H1 (cell line): ENCODE measurements at regions not wholly inside any gene's neighbourhood (a gene's known extent, or its start where the extent isn't known, plus 50 kb on each side); places are given as distances from the start of the nearest gene placed in this dataset.

Source experiments
- BACH1 ChIP-seq: IDR thresholded peaks from 2 replicates; pipeline ENCODE4 v1.6.1; 2012; ENCODE audit warnings: low read length, improper control_type of control experiment
- CTBP2 ChIP-seq: IDR thresholded peaks from 2 replicates; pipeline ENCODE4 v1.7.0; 2011; ENCODE audit warnings: borderline replicate concordance, mild to moderate bottlenecking, moderate library complexity, mixed read lengths, low read length; ENCODE audit not compliant: insufficient read depth, insufficient read length
- EGR1 ChIP-seq: IDR thresholded peaks from 2 replicates; pipeline ENCODE4 v1.6.1; 2011; ENCODE audit warnings: low read depth, low read length, borderline replicate concordance
- GABPA ChIP-seq: IDR thresholded peaks from 2 replicates; pipeline ENCODE4 v1.6.1; 2011; ENCODE audit warnings: mild to moderate bottlenecking, low read length, moderate library complexity, borderline replicate concordance; ENCODE audit not compliant: insufficient read depth
- GTF2F1 ChIP-seq: IDR thresholded peaks from 2 replicates; pipeline ENCODE4 v1.6.1; 2012; ENCODE audit warnings: low read depth, low read length, improper control_type of control experiment, borderline replicate concordance
- JUN ChIP-seq: IDR thresholded peaks from 2 replicates; pipeline ENCODE4 v1.6.1; 2011; ENCODE audit warnings: low read depth, mild to moderate bottlenecking, improper control_type of control experiment, low read length
- POLR2AphosphoS5 ChIP-seq: IDR thresholded peaks from 2 replicates; pipeline ENCODE4 v1.6.1; 2011; ENCODE audit warnings: low read depth, low read length
- POU5F1 ChIP-seq: IDR thresholded peaks from 2 replicates; pipeline ENCODE4 v1.6.1; 2011; ENCODE audit warnings: low read depth, mild to moderate bottlenecking, low read length, moderate library complexity
- RFX5 ChIP-seq: IDR thresholded peaks from 2 replicates; pipeline ENCODE4 v1.6.1; 2011; ENCODE audit warnings: low read depth, low read length, improper control_type of control experiment, borderline replicate concordance
- RXRA ChIP-seq: IDR thresholded peaks from 2 replicates; pipeline ENCODE4 v1.6.1; 2011; ENCODE audit warnings: low read depth, mild to moderate bottlenecking, low read length, moderate library complexity; ENCODE audit not compliant: insufficient read depth

- TF ChIP-seq POU5F1 (no peak), JUN (no peak), GTF2F1 (no peak), GABPA (no peak), EGR1 (no peak), CTBP2 (no peak), RXRA (no peak), RFX5 (no peak), POLR2AphosphoS5 (no peak), BACH1 (no peak)
Measured at GRCh38 chr6:156028335-156029131, 572.9 kb upstream of the NOX3 start (continued).
